ENCODE measurements at regions not wholly inside any gene's neighbourhood (a gene's known extent, or its start where the extent isn't known, plus 50 kb on each side); places are given as distances from the start of the nearest gene placed in this dataset.

GRCh38 chr3:21310161-21310560, 440.8 kb downstream of the ZNF385D start:
- H3K4me3 Mint-ChIP-seq (ENCODE audit: unreplicated experiment), result no peak overlapping the region
- TF ChIP-seq, protein P1, sequence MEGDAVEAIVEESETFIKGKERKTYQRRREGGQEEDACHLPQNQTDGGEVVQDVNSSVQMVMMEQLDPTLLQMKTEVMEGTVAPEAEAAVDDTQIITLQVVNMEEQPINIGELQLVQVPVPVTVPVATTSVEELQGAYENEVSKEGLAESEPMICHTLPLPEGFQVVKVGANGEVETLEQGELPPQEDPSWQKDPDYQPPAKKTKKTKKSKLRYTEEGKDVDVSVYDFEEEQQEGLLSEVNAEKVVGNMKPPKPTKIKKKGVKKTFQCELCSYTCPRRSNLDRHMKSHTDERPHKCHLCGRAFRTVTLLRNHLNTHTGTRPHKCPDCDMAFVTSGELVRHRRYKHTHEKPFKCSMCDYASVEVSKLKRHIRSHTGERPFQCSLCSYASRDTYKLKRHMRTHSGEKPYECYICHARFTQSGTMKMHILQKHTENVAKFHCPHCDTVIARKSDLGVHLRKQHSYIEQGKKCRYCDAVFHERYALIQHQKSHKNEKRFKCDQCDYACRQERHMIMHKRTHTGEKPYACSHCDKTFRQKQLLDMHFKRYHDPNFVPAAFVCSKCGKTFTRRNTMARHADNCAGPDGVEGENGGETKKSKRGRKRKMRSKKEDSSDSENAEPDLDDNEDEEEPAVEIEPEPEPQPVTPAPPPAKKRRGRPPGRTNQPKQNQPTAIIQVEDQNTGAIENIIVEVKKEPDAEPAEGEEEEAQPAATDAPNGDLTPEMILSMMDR (IDR thresholded peaks at IDR 0.05; ENCODE audit: partially characterized antibody, unreplicated experiment), result no peak
- H3K36me3 Mint-ChIP-seq (ENCODE audit: unreplicated experiment), result no peaks in the 10 kb centered on the region
- no peak overlapping the region for H3K27ac Mint-ChIP-seq (ENCODE audit: unreplicated experiment)
- no peak for DNase-seq
- H3K9me3 Mint-ChIP-seq (ENCODE audit: unreplicated experiment), result peaks cover 2% of the 10 kb centered on the region
- no peaks in the 10 kb centered on the region for H3K4me1 Mint-ChIP-seq (ENCODE audit: low read depth, unreplicated experiment)
- H3K27me3 Mint-ChIP-seq (ENCODE audit: unreplicated experiment), result peaks cover 1% of the 10 kb centered on the region

DNA sequence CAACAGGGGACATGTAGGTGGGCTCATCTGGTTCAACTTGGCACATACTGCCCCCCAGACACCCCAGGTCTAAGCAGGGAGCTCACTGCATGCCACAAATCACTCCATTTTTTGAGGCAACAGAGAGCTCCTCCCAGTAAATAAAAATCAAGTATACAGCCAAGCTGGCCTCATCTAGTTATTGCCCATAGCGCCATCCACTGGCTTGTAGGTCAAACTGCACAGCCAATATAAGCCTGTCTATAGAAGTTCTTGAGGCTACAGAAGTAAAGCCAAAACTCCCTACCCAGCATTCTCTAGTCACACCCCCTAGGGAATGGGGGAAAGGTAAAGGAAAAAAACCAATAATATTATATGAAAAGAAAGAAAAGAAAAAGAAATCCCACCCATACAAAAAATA, 453.7 kb downstream of the ZNF385D start:
- Mint-ChIP-seq H3K9me3 (ENCODE audit: unreplicated experiment) (no peaks in the 10 kb centered on the region), H3K36me3 (ENCODE audit: unreplicated experiment) (no peaks in the 10 kb centered on the region), H3K27ac (ENCODE audit: unreplicated experiment) (no peak overlapping the region), H3K4me1 (ENCODE audit: low read depth, unreplicated experiment) (no peaks in the 10 kb centered on the region), H3K27me3 (ENCODE audit: unreplicated experiment) (no peaks in the 10 kb centered on the region), H3K4me3 (ENCODE audit: unreplicated experiment) (no peak overlapping the region)
- no peak for DNase-seq
- TF ChIP-seq, protein P1 (IDR thresholded peaks at IDR 0.05; ENCODE audit: partially characterized antibody, unreplicated experiment), result no peak

- H3K36me3 Mint-ChIP-seq (ENCODE audit: unreplicated experiment), result no peaks in the 10 kb centered on the region
- no peak for DNase-seq
- no peaks in the 10 kb centered on the region for H3K9me3 Mint-ChIP-seq (ENCODE audit: unreplicated experiment)
- no peaks in the 10 kb centered on the region for H3K27me3 Mint-ChIP-seq (ENCODE audit: unreplicated experiment)
- no peak overlapping the region for H3K27ac Mint-ChIP-seq (ENCODE audit: unreplicated experiment)
- TF ChIP-seq, protein P1 (IDR thresholded peaks at IDR 0.05; ENCODE audit: partially characterized antibody, unreplicated experiment), result no peak
- H3K4me3 Mint-ChIP-seq (ENCODE audit: unreplicated experiment), result no peak overlapping the region
- H3K4me1 Mint-ChIP-seq (ENCODE audit: low read depth, unreplicated experiment), result no peaks in the 10 kb centered on the region
Measured at GRCh38 chr3:21294768-21295167, 456.2 kb downstream of the ZNF385D start.

DNA sequence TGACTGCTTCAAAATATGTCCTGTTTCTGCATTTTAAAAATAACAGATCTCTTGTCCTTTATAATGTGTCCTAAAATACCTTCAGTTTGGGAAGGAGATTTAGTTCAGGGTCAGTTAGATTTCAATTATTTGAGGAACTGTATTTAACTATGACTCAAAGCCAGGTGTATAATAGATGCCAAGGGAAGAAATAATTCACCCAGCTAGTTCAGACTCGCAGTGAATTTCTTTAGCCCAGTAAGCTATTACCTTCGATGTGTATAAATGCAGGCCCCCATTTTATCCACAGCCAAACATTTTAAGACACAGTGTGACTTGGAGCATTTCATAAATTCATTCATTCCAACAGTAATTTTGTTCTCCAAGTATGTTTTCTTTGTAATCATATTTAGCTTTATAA, 458.0 kb downstream of the ZNF385D start:
- Mint-ChIP-seq H3K4me3 (ENCODE audit: unreplicated experiment) (no peak overlapping the region), H3K9me3 (ENCODE audit: unreplicated experiment) (no peaks in the 10 kb centered on the region), H3K27me3 (ENCODE audit: unreplicated experiment) (no peaks in the 10 kb centered on the region), H3K27ac (ENCODE audit: unreplicated experiment) (no peak overlapping the region), H3K36me3 (ENCODE audit: unreplicated experiment) (no peaks in the 10 kb centered on the region), H3K4me1 (ENCODE audit: low read depth, unreplicated experiment) (no peaks in the 10 kb centered on the region)
- DNase-seq, result no peak
- TF ChIP-seq, protein P1 (IDR thresholded peaks at IDR 0.05; ENCODE audit: partially characterized antibody, unreplicated experiment), result no peak

DNA sequence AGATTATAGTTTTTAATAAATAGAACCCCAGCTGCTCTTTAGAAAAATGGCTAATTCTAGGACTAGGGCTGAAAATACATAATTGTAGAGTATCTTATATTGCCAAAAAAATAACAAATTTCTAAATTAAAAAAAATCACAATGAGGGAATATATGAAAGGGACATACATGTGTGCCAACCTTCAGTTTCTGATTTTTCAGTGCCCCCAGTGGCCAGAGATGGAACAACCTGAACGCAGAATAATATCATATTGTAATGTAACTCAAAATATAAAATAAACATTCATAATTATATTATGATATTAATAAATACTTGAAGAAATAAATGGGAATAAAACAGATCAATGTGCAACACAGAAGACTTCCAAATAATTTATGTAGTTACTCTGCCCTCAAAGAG, 460.5 kb downstream of the ZNF385D start:
- peak; percentile 31 for DNase-seq
- Mint-ChIP-seq H3K4me3 (ENCODE audit: unreplicated experiment) (no peak overlapping the region), H3K36me3 (ENCODE audit: unreplicated experiment) (peaks cover 14% of the 10 kb centered on the region), H3K4me1 (ENCODE audit: low read depth, unreplicated experiment) (no peaks in the 10 kb centered on the region), H3K9me3 (ENCODE audit: unreplicated experiment) (peaks cover 5% of the 10 kb centered on the region), H3K27ac (ENCODE audit: unreplicated experiment) (no peak overlapping the region), H3K27me3 (ENCODE audit: unreplicated experiment) (no peaks in the 10 kb centered on the region)
- TF ChIP-seq, protein P1 (IDR thresholded peaks at IDR 0.05; ENCODE audit: partially characterized antibody, unreplicated experiment), result peak; percentile 85

Measured in glutamatergic neuron (in vitro differentiated cells).